ENCODE measurements at regions not wholly inside any gene's neighbourhood (a gene's known extent, or its start where the extent isn't known, plus 50 kb on each side); places are given as distances from the start of the nearest gene placed in this dataset.

- ChIA-PET POLR2A (no interaction called here), CTCF (no interaction called here)
- no peaks in the 10 kb centered on the region for H3K27me3 ChIP-seq (ENCODE audit: insufficient read depth)
- no peak overlapping the region for H3K27ac ChIP-seq (ENCODE audit: low read depth in 2 of 2, low read length in 1 of 2)
- peak; percentile 15 for DNase-seq
- TF ChIP-seq FOXJ3 (CRISPR knock-in tag; IDR thresholded peaks at IDR 0.05) (no peak), FOXM1 (IDR thresholded peaks at IDR 0.05; ENCODE audit: low read depth) (no peak), FOSL2 (IDR thresholded peaks at IDR 0.05; ENCODE audit: borderline replicate concordance, low read depth) (no peak), JUND (IDR thresholded peaks at IDR 0.05) (no peak), TAF1 (IDR thresholded peaks at IDR 0.05; ENCODE audit: borderline replicate concordance, low read depth, low read length) (no peak), EZH2phosphoT487 (IDR thresholded peaks at IDR 0.05; ENCODE audit: borderline replicate concordance, low read depth) (no peak), REST (IDR thresholded peaks at IDR 0.05; ENCODE audit: low read depth, low read length) (no peak), USF2 (IDR thresholded peaks at IDR 0.05; ENCODE audit: borderline replicate concordance, low read depth, low read length) (no peak), ZBTB33 (IDR thresholded peaks at IDR 0.05; ENCODE audit: borderline replicate concordance, low read depth) (no peak), TCF12 (IDR thresholded peaks at IDR 0.05) (no peak), POLR2AphosphoS5 (IDR thresholded peaks at IDR 0.05; ENCODE audit: low read depth, low read length) (no peak), CTCF (IDR thresholded peaks at IDR 0.05) (no peak), RXRA (IDR thresholded peaks at IDR 0.05; ENCODE audit: borderline replicate concordance, low read depth) (no peak)
- H3K4me2 ChIP-seq, result 0 out of 2 replicates have a peak overlapping the region, but pooled peaks have one; percentile 12
- H4K20me1 ChIP-seq (ENCODE audit: insufficient read depth), result no peaks in the 10 kb centered on the region
- no peak overlapping the region for H2AFZ ChIP-seq (ENCODE audit: low read depth)
- no peaks in the 10 kb centered on the region for H3K4me1 ChIP-seq (ENCODE audit: control insufficient read depth in 1 of 2, insufficient read depth in 2 of 2, low read depth in 1 of 2, low read length in 1 of 2)
- no peaks in the 10 kb centered on the region for H3K9me3 ChIP-seq
- no peak overlapping the region for H3K4me3 ChIP-seq (ENCODE audit: low read depth in 2 of 2, low read length in 1 of 2)
- no peak overlapping the region for H3K9ac ChIP-seq
- H3K79me2 ChIP-seq (ENCODE audit: insufficient read depth), result no peaks in the 10 kb centered on the region
- no peaks in the 10 kb centered on the region for H3K9me2 ChIP-seq
- H3K36me3 ChIP-seq (replicated peaks in 1 of 2; ENCODE audit: control insufficient read depth in 1 of 2, insufficient read depth in 2 of 2, low read length in 1 of 2), result no peaks in the 10 kb centered on the region
- WGBS (ENCODE audit: low lambda C conversion rate), result 51% methylated on average over 9 of the region's 10 CpGs
- no peaks in the 10 kb centered on the region for H3F3A ChIP-seq (replicated peaks; ENCODE audit: insufficient read depth)
Observed at GRCh38 chr3:182327196-182327681, 466.1 kb upstream of the ATP11B start.

All from SK-N-SH (cell line).